Tongue (tissue), 1 donor: ENCODE measurements at regions not wholly inside any gene's neighbourhood (a gene's known extent, or its start where the extent isn't known, plus 50 kb on each side); places are given as distances from the start of the nearest gene placed in this dataset.

Experiments used
- DNase-seq: peaks from one replicate; pipeline ENCODE4 v3.0.0-alpha.2; 2015

DNA sequence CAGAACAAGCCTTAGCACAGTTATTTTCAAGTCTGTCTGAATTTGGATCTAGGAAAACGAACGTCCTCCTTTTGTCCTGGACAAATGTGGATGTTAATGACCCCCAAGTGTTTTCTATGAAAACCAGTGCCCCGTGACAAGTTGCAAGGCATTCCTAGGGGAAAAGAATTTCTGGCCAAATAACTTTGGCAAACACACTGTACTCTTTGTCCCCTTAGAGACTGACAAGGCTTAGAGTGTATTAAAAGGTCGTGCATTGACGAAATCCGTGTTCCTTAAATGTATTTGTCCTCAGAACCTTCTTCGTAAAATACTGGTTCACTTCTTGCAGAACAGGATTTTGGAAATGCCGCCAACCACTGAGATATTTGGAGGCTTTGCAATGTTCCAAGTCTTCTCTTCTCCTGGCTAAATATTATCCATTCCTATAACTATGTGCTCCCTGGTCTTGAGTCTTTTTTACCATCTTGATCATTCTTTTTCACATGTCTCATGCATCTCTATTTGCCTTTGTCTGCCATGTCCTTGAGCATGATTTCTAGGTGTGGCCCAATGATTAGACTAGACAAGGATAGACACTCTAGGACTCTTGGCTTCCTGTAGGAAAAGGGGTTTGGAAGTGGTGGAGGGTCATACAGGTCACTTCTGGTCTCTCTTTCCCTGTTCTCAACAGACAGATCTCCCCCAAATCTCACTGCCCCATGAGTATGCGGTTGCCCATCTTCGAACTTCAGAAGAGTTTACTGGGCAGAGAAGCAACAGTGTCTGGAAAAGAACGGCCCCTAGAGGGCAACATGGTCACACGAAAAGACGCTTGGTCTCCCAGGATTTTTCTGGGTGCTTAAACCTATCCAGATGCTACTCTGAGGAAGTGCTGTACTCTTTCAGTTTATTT is 117.5 kb downstream of the EDEM1 start:
- DNase-seq = peak; percentile 60

DNA sequence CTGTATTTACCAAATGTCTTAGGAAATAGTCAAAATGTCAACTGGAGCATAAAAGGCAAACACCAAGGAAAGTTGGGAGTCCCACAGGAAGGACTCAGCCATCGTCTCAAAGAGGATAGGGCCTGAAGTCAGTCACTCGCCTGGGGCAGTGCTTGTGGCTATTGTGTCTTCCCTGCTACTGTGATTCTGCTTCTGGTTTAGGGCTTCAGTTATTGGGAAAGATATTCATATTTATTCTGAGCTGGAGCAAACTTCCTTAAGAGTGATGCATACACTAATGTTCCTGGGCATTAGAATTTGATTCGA is 118.1 kb downstream of the EDEM1 start:
- DNase-seq = no peak

DNA sequence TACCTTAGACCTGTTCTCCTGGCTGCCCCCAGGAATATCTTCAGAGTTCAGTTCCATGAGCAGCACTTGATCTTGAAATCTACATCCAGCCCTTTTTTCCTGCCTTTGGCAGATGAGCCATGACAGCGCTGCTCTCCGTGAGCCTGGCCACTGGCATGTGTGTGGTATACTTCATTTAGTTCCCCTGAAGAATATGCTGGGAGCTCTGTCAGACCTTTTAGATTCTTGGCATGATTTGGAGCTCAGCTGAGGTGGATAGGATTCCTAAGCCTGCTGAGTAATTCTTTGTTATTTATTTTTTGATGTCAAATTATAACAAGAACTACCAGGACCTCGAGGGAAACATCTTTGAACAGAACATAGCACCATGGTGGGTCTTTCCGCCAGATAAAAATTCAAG is 121.7 kb downstream of the EDEM1 start:
- DNase-seq = no peak

GRCh38 chr3:5309602-5310001 is 122.1 kb downstream of the EDEM1 start:
- no peak for DNase-seq

DNA sequence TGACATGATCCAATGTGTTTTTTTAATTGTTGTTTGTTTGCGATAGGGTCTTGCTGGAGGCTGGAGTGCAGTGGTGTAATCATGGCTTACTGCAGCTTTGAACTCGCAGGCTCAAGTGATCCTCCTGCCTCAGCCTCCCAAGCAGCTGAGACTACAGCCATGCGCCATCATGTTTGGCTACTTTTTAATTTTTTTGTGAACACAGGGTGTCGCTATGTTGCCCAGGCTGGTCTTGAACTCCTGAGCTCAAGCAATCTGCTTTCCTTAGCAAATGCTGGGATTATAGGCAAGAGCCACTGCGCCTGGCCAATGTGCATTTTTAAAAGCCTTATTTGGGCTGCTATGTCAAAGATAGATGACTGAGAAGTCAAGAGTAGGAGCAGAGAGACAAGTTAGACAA is 123.0 kb downstream of the EDEM1 start:
- DNase-seq = no peak

DNA sequence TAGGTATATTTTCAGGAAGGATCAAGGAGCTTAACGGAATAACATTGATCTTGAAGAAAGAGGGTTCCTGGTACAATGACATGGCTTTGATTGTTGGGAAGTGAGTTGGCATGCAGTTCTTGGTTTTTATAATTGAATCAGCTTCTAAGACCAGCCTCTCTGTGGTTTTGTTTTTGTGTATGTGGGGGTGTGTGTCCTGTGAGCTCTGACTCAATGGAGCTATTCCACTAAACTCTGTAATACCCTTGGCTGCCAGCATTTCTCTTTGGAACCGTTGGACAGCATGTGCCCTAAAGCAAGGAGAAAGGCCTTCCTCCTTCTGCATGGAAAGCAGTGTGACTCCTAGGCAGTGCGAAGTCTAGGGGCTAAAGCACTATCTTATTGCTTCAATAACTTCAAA is 124.8 kb downstream of the EDEM1 start:
- DNase-seq = no peak

GRCh38 chr3:5314897-5315296 is 127.4 kb downstream of the EDEM1 start:
- DNase-seq = no peak

DNA sequence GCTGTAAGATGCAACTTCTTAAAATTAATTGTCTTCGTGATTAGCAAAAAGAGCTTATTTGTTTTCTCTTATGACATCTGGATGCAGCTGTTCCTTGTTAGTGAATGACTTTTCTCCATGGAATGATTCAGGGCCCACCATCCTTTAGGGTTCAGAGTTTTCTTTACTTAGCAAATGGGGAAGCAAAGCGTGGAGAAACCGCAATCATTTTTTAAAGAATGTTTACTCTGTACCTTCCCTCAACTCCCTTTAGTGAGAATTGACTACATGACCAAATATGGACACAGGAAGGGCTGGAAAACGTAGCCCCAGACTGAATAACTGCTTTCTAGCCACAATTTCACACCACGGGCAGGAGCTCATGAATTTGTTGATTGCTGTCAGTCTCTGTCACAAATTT is 130.1 kb downstream of the EDEM1 start:
- DNase-seq = peak; percentile 11

DNA sequence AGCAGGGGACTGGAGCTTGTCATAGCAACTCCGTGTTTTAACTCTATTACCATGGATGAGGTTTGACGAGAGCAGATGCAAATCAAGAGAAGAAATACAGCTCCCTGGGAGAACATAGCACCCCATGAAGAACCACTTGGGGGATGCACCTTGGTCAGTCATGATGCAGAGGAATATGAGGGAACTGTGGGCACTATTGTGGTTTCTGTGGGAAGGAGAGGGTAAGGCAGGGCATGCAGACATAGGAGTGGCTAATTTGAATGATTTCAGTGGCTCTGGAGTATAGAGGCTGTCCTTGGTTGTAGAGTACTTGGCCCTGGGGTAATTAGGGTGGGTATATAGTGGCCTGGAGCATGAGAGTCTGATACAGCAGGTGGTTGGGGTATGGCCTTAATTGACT is 131.9 kb downstream of the EDEM1 start:
- no peak for DNase-seq

DNA sequence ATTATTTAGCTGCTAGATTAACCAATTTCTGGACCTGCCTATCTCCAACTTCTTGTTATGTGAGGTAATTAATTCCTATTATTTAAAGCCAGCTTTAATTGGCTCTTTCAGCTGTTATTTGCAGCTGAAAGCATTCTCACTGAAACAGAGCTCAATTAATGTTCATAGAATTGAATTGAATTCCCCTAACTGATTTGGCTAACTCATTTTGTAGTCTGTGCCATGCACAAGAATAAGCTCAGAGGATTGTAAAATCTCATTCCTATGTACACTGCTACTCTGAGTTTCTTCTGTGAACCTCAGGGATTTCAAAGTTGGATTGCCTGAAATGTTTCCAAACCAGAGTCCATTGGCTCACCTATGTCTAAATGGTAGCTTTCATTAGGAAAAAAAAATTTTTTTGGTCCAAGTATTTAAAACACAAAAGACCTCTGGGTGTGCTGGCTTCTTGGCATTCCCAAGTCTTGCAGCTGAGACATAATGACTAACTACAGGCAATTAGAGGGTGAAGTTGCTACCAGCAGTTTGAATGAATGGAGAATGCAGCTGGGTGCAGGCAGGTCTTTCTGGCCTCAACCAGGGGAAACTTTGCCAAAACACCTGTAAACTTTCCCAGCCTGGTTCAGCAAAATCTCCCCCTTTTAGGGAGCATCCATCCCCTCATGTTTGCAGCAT is 134.3 kb downstream of the EDEM1 start:
- no peak for DNase-seq

DNA sequence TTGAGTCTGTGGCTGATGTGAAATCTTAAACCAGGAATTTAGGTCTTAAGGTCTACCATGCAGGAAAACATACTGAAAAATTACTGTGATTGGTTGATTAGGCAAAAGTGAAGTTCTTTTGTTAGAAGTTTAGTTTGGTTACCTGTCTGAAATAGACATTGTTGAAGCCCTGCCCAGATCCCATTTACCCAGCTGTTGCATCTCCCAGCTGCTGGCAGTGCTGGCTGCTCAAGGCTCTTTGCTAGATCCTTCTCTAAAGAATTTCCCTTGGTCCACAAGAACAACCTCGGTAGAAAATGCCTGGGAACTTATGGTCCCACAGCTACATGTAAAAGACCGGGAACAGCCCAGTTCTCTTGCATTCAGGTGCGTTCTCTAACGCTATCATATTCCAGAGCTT is 137.3 kb downstream of the EDEM1 start:
- DNase-seq = no peak

- DNase-seq = no peak
These were observed 142.8 kb downstream of the EDEM1 start for GRCh38 chr3:5330152-5330810.

DNA sequence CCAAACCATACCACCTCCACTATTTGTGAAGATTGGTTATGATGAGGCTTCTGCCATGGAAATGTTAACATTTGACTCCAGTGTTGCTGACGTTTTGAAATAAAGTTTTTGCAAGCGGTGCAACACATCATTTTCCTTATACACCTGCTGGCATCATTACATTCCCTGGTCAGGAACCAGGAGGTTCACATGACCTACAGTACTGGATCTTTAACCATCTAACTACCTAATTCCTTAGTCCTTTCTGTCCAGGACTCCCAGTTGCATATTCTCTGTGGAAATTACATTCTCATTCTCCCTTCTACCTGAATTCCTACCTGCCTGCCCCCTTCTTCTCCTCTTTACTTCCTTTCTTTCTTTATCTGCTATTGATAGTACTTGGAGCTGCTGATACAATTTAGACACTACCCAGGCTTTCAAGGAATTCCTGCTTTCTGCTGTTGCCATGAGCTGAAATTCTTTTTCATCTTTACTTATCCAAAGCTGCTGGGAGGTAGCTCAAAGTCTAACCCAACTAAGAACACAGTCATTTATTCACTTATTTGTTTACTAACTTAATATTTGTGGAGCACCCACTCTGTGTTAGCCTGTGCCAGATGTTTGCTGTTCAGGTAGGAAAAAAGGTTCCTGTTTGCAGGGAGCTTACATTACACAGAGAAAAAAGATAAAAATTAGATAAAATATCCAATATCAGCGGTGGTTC is 144.2 kb downstream of the EDEM1 start:
- no peak for DNase-seq

GRCh38 chr3:5332270-5332956 is 144.9 kb downstream of the EDEM1 start:
- no peak for DNase-seq

GRCh38 chr3:5339967-5340535 is 152.5 kb downstream of the EDEM1 start:
- DNase-seq = no peak

GRCh38 chr3:5341610-5342009 is 154.1 kb downstream of the EDEM1 start:
- DNase-seq = no peak

DNA sequence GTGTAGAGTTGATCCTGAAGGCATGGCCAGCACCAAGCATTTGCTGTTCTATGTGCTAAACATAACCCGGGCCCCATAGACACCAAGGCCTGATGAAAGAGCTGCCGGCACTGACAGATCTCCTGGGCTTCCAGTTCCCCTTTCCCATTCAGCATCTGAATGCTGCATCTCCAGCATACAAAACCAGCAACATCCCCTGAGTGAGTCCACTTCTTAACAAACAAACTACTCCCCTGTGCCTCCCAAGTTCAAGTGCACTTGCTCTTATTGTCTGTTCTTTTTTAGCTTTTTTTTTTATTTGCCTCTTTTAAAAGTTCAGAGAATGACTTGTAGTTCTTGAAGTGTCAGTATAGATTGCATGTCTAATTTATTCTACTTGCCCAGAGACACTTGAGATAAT is 156.0 kb downstream of the EDEM1 start:
- no peak for DNase-seq

- no peak for DNase-seq
These were observed 157.2 kb downstream of the EDEM1 start for GRCh38 chr3:5344707-5345106.

- DNase-seq = peak; percentile 15
These were observed 160.0 kb downstream of the EDEM1 start for GRCh38 chr3:5347486-5347885.

GRCh38 chr3:5348229-5348902 is 160.9 kb downstream of the EDEM1 start:
- no peak for DNase-seq

DNA sequence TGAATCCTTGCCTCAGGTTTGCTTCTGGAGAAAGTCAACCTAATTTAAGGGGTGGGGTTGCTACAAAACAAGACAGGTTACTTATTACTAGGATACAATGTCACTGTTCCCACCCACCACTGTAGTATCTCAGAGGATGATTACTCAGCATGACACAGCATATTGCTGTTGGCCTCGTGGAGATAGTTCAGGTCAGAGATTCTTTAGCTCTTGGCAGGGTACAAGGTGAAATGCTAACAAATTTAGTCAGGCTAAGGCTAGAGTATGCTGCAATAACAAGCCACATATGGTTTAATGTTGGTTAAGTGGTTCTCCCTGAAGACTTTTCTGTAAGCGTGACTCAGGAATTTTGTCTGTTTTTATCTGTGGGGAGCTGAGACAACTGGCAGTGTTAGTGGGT is 161.8 kb downstream of the EDEM1 start:
- DNase-seq = no peak
